ENCODE measurements at regions not wholly inside any gene's neighbourhood (a gene's known extent, or its start where the extent isn't known, plus 50 kb on each side); places are given as distances from the start of the nearest gene placed in this dataset.
"Not testable (repeated sequence)": the region's sequence is repeated elsewhere in the genome, so short reads cannot be mapped to it uniquely, and the experiment has no call there.

DNA sequence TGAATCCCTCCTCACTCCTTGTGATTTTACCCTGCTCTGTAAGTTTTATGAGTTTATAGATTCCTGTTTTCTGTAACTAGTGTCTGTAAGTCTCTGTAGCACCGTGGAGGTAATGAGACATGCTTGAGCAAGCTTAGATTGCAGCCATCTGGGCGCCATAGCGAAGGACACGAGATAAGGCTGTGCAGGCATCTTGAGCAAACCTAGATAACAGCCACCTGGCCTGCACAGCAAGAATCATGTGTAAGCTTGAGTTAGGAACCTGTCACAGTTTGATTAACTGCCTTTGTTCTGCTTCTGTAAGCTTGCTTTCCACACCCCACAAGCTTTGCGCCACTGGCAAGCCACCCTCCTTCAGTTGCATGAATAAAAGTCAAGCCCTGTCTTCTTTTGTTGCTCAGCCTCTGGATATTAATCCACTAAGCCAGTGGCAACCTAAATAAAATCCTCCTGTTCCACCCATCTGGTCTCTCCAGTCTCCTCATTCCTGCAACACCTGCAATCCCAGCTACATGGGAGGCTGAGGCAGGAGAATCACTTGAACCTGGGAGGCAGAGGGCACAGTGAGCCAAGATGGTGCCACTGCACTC is 270.6 kb upstream of the RGPD4 start:
- H3K27ac Mint-ChIP-seq, result no peak overlapping the region
- no peak for DNase-seq
- H3K4me1 Mint-ChIP-seq (ENCODE audit: low read depth in 2 of 2), result no peaks in the 10 kb centered on the region

DNA sequence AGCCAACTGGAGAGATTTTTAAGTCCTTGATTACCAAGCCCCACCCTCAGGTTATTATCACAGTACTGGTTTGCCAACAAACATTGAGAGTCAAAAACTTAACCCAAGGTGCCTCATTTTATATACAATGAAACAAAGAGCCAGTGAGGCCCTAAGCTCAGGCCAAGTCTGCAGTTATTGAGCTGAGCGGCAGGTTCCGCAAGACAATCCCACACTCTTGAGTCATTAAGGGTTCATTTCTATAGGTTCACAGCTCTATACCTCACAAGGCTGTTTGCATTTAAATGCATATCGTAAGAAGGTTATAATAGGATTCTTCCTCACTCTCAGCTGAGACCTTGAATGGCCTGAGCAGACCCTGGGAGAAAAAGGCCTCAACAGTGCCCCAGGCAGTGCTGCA is 268.4 kb upstream of the RGPD4 start:
- Mint-ChIP-seq H3K4me3 (no peak overlapping the region), H3K9me3 (peaks cover 6 to 7% of the 10 kb centered on the region in 2 donors), H3K27me3 (no peaks in the 10 kb centered on the region), H3K27ac (no peak overlapping the region), H3K4me1 (ENCODE audit: low read depth in 2 of 2) (no peaks in the 10 kb centered on the region), H3K36me3 (ENCODE audit: insufficient read depth) (no peaks in the 10 kb centered on the region)
- ATAC-seq (replicated peaks) (no peak), DNase-seq (no peak)

More for the DNA sequence above, 270.6 kb upstream of the RGPD4 start:
- ATAC-seq (replicated peaks), result no peak
- Mint-ChIP-seq H3K27me3 (no peaks in the 10 kb centered on the region), H3K9me3 (peaks cover 0 to 6% of the 10 kb centered on the region in 2 donors), H3K36me3 (ENCODE audit: insufficient read depth) (no peaks in the 10 kb centered on the region), H3K4me3 (no peak overlapping the region)

DNA sequence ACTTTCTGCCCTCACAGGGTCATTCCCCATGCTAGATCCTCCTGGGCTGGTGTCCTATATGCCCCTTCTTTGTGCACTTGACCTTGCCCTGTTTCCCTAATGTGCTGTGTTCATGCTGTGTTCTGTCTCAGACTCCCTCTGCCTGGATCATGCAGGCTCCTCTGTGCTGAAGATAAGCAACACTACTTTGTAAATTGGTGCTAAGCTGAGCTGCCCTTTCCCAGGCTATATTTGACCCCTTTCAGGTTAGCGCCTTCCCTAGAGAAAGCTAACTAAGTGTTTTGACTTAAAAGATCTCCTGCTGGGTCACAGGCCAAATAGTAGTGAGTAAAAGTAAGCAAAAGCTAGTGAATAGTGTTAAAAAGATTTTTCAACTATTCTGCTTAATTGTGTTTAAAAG is 257.2 kb upstream of the RGPD4 start:
- H3K27ac Mint-ChIP-seq, result no peak overlapping the region
- ATAC-seq (replicated peaks) (no peak), DNase-seq (no peak)
- H3K36me3 Mint-ChIP-seq (ENCODE audit: insufficient read depth), result no peaks in the 10 kb centered on the region
- H3K27me3 Mint-ChIP-seq, result no peaks in the 10 kb centered on the region
- H3K9me3 Mint-ChIP-seq, result peaks cover 3 to 18% of the 10 kb centered on the region in 2 donors
- no peak overlapping the region for H3K4me3 Mint-ChIP-seq
- no peaks in the 10 kb centered on the region for H3K4me1 Mint-ChIP-seq (ENCODE audit: low read depth in 2 of 2)

DNA sequence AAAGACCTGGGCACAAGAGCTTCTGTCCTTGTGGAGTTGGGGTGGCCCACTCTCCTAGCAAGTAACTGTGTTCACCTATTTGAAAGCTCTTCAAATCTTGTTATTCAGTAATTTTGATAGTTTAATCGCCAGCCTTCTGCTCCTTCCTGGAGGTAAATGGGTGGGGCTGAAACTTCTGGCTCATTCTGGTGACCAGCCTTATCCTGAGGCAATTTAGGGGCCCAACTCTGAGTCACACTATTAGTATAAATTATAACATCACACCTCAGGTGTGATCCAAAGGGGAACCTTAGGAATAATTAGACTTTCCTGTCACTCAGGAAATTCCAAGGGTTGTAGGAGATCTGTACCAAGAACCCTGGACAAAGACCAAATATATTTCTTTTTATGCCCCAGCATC is 255.8 kb upstream of the RGPD4 start:
- DNase-seq, result no peak
- H3K4me3 Mint-ChIP-seq, result no peak overlapping the region

DNA sequence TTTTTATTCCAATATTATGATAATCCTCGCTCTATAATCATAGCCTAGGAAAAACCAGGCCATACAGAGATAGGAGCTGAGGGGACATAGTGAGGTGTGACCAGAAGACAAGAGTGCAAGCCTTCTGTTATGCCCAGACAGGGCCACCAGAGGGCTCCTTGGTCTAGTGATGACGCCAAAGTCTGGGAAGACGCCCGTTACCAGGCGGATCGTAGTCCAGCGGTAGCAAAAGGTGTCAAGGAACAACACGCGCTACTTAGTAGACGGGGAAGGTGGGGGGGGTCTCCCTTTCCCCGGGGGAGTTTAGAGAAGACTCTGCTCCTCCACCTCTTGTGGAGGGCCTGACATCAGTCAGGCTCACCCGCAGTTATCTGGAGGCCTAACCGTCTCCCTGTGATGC is 253.8 kb upstream of the RGPD4 start:
- not testable (repeated sequence) for DNase-seq; H3K4me1 Mint-ChIP-seq (ENCODE audit: low read depth in 2 of 2); H3K27me3 Mint-ChIP-seq; H3K36me3 Mint-ChIP-seq (ENCODE audit: insufficient read depth); H3K9me3 Mint-ChIP-seq; ATAC-seq (replicated peaks); H3K4me3 Mint-ChIP-seq; H3K27ac Mint-ChIP-seq

More for the DNA sequence above, 255.8 kb upstream of the RGPD4 start:
- Mint-ChIP-seq H3K27ac (no peak overlapping the region), H3K4me1 (ENCODE audit: low read depth in 2 of 2) (no peaks in the 10 kb centered on the region), H3K9me3 (peaks cover 3 to 18% of the 10 kb centered on the region in 2 donors), H3K36me3 (ENCODE audit: insufficient read depth) (no peaks in the 10 kb centered on the region), H3K27me3 (no peaks in the 10 kb centered on the region)
- ATAC-seq (replicated peaks), result no peak

DNA sequence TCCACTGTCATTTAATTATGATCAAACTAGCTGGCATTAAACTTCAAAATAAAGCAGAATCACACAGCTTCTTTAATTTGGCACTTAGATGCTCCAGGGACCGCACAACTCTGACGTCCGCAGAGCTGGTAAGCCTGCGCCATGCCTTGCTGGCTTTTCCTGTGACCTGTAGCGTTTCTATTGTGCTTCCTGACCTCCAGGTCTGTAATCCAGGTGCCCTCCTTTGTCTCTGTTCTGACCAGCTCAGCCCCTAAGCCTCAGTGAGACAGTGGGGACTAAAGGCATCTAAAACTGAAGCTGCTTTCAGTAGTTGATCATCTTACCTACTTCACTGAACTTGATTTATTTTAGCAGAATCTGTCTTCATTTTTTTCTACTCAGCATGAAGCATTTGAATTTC is 249.7 kb upstream of the RGPD4 start:
- Mint-ChIP-seq H3K9me3 (peaks cover 0 to 8% of the 10 kb centered on the region in 2 donors), H3K27me3 (no peaks in the 10 kb centered on the region), H3K36me3 (ENCODE audit: insufficient read depth) (no peaks in the 10 kb centered on the region), H3K4me3 (no peak overlapping the region), H3K4me1 (ENCODE audit: low read depth in 2 of 2) (no peaks in the 10 kb centered on the region), H3K27ac (no peak overlapping the region)
- no peak for DNase-seq
- no peak for ATAC-seq (replicated peaks)

DNA sequence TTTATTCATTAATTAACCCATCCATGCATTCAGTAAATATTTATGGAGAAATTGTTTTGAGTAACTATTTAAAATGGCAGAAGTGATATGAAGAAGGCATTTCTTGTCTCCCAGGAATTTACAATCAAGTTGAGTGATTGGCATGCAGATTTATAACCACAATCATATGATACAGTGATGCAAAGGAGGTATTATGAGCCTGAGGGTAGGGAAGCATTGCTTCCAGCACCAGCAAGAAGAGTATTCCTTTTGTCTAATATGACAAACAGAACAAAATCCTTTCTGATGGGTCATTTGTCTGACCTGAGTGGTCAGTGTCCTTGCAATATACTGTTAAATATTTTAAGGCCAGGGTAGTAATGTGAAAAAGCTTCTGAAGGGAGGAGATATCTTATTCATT is 244.2 kb upstream of the RGPD4 start:
- DNase-seq (no peak), ATAC-seq (replicated peaks) (no peak)
- H3K4me3 Mint-ChIP-seq, result no peak overlapping the region
- no peaks in the 10 kb centered on the region for H3K4me1 Mint-ChIP-seq (ENCODE audit: low read depth in 2 of 2)
- no peaks in the 10 kb centered on the region for H3K36me3 Mint-ChIP-seq (ENCODE audit: insufficient read depth)
- H3K9me3 Mint-ChIP-seq, result peaks cover 0 to 6% of the 10 kb centered on the region in 2 donors
- no peaks in the 10 kb centered on the region for H3K27me3 Mint-ChIP-seq
- H3K27ac Mint-ChIP-seq, result no peak overlapping the region

DNA sequence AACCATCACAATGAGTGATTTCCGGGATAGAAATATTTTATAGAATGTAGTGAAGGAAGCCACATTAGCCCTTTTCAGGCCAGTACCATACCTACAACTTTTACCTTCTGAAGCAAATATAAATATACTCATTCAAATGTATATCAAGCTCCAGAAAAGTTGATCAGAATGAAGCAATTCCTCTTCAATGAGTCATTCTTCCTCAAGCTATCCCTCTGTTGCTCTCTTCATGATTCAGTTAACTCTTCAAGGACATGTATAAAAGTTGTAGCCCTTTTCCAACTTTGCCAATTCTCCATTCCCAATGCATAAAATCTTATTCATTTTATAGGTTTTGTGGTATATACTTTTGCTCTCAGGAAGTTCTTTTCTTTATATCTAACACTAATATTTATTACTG is 242.1 kb upstream of the RGPD4 start:
- DNase-seq (no peak), ATAC-seq (replicated peaks) (no peak)
- no peak overlapping the region for H3K27ac Mint-ChIP-seq
- peaks cover 0 to 6% of the 10 kb centered on the region in 2 donors for H3K9me3 Mint-ChIP-seq
- H3K4me1 Mint-ChIP-seq (ENCODE audit: low read depth in 2 of 2), result no peaks in the 10 kb centered on the region
- no peak overlapping the region for H3K4me3 Mint-ChIP-seq
- H3K36me3 Mint-ChIP-seq (ENCODE audit: insufficient read depth), result no peaks in the 10 kb centered on the region
- H3K27me3 Mint-ChIP-seq, result no peaks in the 10 kb centered on the region

DNA sequence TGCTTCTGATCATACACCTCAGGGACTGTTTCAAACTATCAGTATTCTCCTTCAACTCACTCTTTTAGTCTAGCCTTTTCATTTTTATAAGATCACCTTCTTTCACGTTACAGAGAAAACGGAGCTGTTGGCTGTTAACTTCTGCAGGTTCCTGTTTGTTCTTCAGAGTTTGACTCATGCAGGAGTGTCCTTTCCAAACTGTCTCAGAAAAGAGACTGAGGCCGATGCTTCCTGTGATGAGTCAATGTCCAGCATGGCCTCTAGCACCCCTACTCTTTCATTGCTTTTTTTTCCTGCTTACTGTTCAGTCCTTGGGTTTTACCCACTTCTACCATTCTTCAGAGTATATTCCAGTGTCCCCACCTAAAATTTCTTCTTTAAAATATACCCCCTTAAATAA is 240.8 kb upstream of the RGPD4 start:
- DNase-seq (no peak), ATAC-seq (replicated peaks) (no peak)
- Mint-ChIP-seq H3K27me3 (no peaks in the 10 kb centered on the region), H3K27ac (no peak overlapping the region), H3K9me3 (peaks cover 0 to 6% of the 10 kb centered on the region in 2 donors), H3K4me3 (no peak overlapping the region), H3K36me3 (ENCODE audit: insufficient read depth) (no peaks in the 10 kb centered on the region), H3K4me1 (ENCODE audit: low read depth in 2 of 2) (no peaks in the 10 kb centered on the region)

DNA sequence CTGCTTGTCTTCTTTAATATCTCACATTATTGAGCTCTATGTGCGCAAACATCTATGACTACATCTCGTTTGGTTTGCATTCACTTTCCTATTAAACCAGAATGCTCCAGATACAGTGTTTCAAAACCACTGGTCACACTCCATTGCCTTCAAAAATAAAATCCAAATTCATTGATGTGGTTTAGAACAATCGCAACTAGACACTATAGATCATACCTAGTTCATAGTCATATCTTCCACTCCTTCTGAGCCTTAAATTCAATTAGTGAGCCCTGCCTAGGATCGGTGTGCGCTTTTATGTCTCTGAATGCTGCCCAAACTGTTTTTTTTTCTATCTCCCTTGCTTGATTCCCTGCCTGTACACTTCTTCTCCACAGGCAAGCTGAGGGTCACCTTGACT is 238.5 kb upstream of the RGPD4 start:
- H3K4me1 Mint-ChIP-seq (ENCODE audit: low read depth in 2 of 2), result no peaks in the 10 kb centered on the region
- no peak for DNase-seq

DNA sequence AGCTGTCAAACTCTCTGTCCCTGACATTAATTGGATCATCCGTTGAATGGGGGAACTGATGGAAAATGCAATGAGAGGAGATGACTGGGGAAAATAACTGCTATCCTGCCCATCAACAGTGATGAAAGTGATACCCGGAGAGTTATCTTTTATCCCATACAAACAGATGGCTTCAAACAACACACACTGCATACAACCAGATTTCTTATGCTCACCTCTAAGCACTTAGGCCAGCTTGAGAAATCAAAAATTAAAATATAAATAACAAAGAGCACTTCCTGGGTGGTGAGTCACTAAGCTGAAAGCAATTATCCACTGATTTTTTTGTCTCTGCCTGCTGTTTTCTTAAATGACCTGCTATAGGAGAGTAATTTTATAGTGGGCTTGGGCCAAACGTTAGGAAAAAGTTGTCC is 237.6 kb upstream of the RGPD4 start:
- no peak overlapping the region for H3K4me3 Mint-ChIP-seq
- no peaks in the 10 kb centered on the region for H3K4me1 Mint-ChIP-seq (ENCODE audit: low read depth in 2 of 2)
- no peak for ATAC-seq (replicated peaks)
- H3K27me3 Mint-ChIP-seq, result no peaks in the 10 kb centered on the region
- no peak for DNase-seq
- H3K36me3 Mint-ChIP-seq (ENCODE audit: insufficient read depth), result no peaks in the 10 kb centered on the region
- peaks cover 0 to 4% of the 10 kb centered on the region in 2 donors for H3K9me3 Mint-ChIP-seq
- H3K27ac Mint-ChIP-seq, result no peak overlapping the region

More for the DNA sequence above, 238.5 kb upstream of the RGPD4 start:
- H3K9me3 Mint-ChIP-seq, result no peaks in the 10 kb centered on the region
- no peak overlapping the region for H3K4me3 Mint-ChIP-seq
- no peak for ATAC-seq (replicated peaks)
- H3K27ac Mint-ChIP-seq, result no peak overlapping the region
- H3K27me3 Mint-ChIP-seq, result no peaks in the 10 kb centered on the region
- no peaks in the 10 kb centered on the region for H3K36me3 Mint-ChIP-seq (ENCODE audit: insufficient read depth)

DNA sequence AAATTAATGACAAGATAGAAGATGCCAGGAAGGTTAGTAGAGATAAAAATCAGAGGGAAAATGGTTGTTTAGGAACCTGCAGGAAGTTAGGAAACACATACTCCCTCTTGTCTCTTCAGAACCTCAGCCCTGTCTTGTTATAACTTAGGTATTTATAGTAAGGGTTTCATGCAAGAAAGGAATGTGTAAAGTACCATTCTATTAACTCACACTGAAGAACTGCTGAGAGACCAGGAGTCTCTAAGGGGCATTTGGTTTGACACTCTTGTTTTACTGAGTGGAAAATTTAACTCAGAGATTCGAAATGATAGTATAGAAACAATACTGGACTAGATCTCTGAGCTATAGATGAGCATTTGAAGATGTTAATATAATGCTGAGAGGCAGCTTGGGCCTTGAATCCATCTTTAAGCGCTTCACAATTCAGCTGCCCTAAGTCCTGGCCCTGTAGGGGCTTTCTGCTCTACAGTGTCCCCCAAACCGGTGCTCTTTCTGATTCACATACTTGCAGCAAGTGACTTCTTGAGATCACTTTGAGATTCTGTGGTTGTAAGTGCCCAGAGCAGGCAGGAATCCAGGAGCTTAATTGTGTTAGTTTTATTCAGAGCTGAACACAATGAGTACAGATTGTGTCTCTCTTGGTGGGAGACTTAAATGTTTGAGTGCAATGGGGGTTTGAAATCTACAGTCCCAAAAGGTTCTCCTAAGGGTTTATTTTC is 235.0 kb upstream of the RGPD4 start:
- H3K27me3 Mint-ChIP-seq, result no peaks in the 10 kb centered on the region
- H3K27ac Mint-ChIP-seq, result no peak overlapping the region
- H3K36me3 Mint-ChIP-seq (ENCODE audit: insufficient read depth), result peaks cover 2% of the 10 kb centered on the region
- peaks cover 0 to 14% of the 10 kb centered on the region in 2 donors for H3K9me3 Mint-ChIP-seq
- ATAC-seq (replicated peaks) (no peak), DNase-seq (no peak)
- H3K4me3 Mint-ChIP-seq, result no peak overlapping the region
- H3K4me1 Mint-ChIP-seq (ENCODE audit: low read depth in 2 of 2), result no peaks in the 10 kb centered on the region

DNA sequence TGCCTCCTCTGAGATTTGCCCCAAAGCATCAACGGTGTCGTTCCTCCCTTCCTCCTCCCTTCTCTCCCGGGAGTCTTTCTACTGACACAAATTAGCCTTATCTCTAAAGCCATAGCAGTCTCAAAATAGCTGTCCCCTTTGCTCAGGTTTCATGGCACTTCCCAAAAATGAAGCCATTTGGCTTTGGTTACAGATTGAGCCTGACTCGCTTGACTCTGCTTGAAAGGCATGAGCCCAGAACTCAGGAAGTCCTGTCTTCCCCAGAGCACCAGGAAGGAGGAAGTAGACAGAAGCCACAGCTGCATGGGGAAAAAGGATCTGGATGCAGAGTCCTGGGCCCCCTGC is 234.4 kb upstream of the RGPD4 start:
- no peaks in the 10 kb centered on the region for H3K4me1 Mint-ChIP-seq (ENCODE audit: low read depth in 2 of 2)
- peaks cover 3% of the 10 kb centered on the region for H3K36me3 Mint-ChIP-seq (ENCODE audit: insufficient read depth)
- H3K27ac Mint-ChIP-seq, result no peak overlapping the region
- H3K27me3 Mint-ChIP-seq, result no peaks in the 10 kb centered on the region
- H3K9me3 Mint-ChIP-seq, result peaks cover 0 to 14% of the 10 kb centered on the region in 2 donors
- DNase-seq (no peak), ATAC-seq (replicated peaks) (no peak)
- H3K4me3 Mint-ChIP-seq, result no peak overlapping the region

DNA sequence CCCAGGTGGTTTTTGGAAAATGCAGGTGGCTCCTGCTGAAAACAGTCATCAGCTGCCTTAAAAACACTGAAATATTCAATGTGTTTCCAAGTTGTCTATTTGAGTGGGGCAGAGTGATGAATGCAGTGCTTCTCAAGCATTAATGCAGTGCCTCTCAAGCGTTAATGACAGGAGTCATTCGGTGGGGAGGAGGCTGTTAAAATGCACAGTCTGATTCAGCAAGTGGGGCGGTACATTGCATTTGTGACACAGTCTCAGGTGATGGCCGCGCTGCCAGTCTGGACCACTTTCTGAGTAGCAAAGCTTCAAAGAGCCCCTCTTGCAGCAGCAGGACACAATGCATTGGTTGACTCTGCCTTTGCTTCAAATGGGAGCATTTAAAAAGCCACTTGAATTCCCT is 231.4 kb upstream of the RGPD4 start:
- Mint-ChIP-seq H3K4me3 (no peak overlapping the region), H3K27ac (no peak overlapping the region), H3K4me1 (ENCODE audit: low read depth in 2 of 2) (no peaks in the 10 kb centered on the region), H3K36me3 (ENCODE audit: insufficient read depth) (peaks cover 3% of the 10 kb centered on the region), H3K9me3 (peaks cover 0 to 14% of the 10 kb centered on the region in 2 donors), H3K27me3 (no peaks in the 10 kb centered on the region)
- ATAC-seq (replicated peaks) (no peak), DNase-seq (no peak)

All from effector memory CD8-positive, alpha-beta T cell (primary cell).